ENCODE measurements at regions not wholly inside any gene's neighbourhood (a gene's known extent, or its start where the extent isn't known, plus 50 kb on each side); places are given as distances from the start of the nearest gene placed in this dataset.
"Not testable (repeated sequence)": the region's sequence is repeated elsewhere in the genome, so short reads cannot be mapped to it uniquely, and the experiment has no call there.

GRCh38 chr22:25327018-25327755 is 107.7 kb downstream of the CRYBB2 start:
- no peak for DNase-seq (ENCODE audit: low read depth)
- no peak overlapping the region for H3K4me3 ChIP-seq (ENCODE audit: low read depth, low read length)
- TF ChIP-seq CTCF (conservative IDR thresholded peaks at IDR 0.05; ENCODE audit: low read depth, low read length), result no peak

GRCh38 chr22:25331050-25331449 is 111.6 kb downstream of the CRYBB2 start:
- H3K4me3 ChIP-seq (ENCODE audit: low read depth, low read length), result no peak overlapping the region
- DNase-seq (ENCODE audit: low read depth), result no peak
- TF ChIP-seq CTCF (conservative IDR thresholded peaks at IDR 0.05; ENCODE audit: low read depth, low read length), result no peak

- DNase-seq (ENCODE audit: low read depth); H3K4me3 ChIP-seq (ENCODE audit: low read depth, low read length): not testable (repeated sequence)
Observed at GRCh38 chr22:25331911-25332310, 112.5 kb downstream of the CRYBB2 start.

- no peak for TF ChIP-seq CTCF (conservative IDR thresholded peaks at IDR 0.05; ENCODE audit: low read depth, low read length)
- H3K4me3 ChIP-seq (ENCODE audit: low read depth, low read length), result no peak overlapping the region
- no peak for DNase-seq (ENCODE audit: low read depth)
Observed at GRCh38 chr22:25332386-25332785, 112.9 kb downstream of the CRYBB2 start.

GRCh38 chr22:25334162-25334490 is 114.7 kb downstream of the CRYBB2 start:
- no peak overlapping the region for H3K4me3 ChIP-seq (ENCODE audit: low read depth, low read length)
- DNase-seq (ENCODE audit: low read depth), result no peak
- TF ChIP-seq CTCF (conservative IDR thresholded peaks at IDR 0.05; ENCODE audit: low read depth, low read length), result peak; percentile 49

- not testable (repeated sequence) for H3K4me3 ChIP-seq (ENCODE audit: low read depth, low read length); DNase-seq (ENCODE audit: low read depth)
Observed at GRCh38 chr22:25334631-25335030, 115.2 kb downstream of the CRYBB2 start.

- not testable (repeated sequence) for H3K4me3 ChIP-seq (ENCODE audit: low read depth, low read length); DNase-seq (ENCODE audit: low read depth)
Observed at GRCh38 chr22:25335276-25335675, 115.8 kb downstream of the CRYBB2 start.

GRCh38 chr22:25340536-25340935 is 121.1 kb downstream of the CRYBB2 start:
- DNase-seq (ENCODE audit: low read depth); H3K4me3 ChIP-seq (ENCODE audit: low read depth, low read length): not testable (repeated sequence)

GRCh38 chr22:25344366-25344765 is 124.9 kb downstream of the CRYBB2 start:
- not testable (repeated sequence) for DNase-seq (ENCODE audit: low read depth)

More at GRCh38 chr22:25344366-25344765, 124.9 kb downstream of the CRYBB2 start:
- H3K4me3 ChIP-seq (ENCODE audit: low read depth, low read length), result not testable (repeated sequence)

Data from epithelial cell of proximal tubule (primary cell).